OCI-LY7 (cell line): ENCODE measurements at regions not wholly inside any gene's neighbourhood (a gene's known extent, or its start where the extent isn't known, plus 50 kb on each side); places are given as distances from the start of the nearest gene placed in this dataset.

Experiments
- BruUV-seq: library from RNA; stranded (reverse); fragments of 400-500 nt; replicated peaks from 2 replicates; lab custom pipeline; 2021; lab: Mats Ljungman, UMichigan
- CTCF ChIA-PET: fragments of 300-600 bp; sonication (Branson Sonifier 250); formaldehyde crosslinking; loops from one replicate; lab custom pipeline; 2022; ENCODE audit warnings: antibody characterized with exemption; ENCODE audit not compliant: unreplicated experiment; lab: Charles Lee
- POLR2A ChIA-PET: fragments of 300-600 bp; sonication (Branson Sonifier 250); formaldehyde crosslinking; loops from one replicate; lab custom pipeline; 2022; ENCODE audit warnings: antibody characterized with exemption; lab: Charles Lee
- DNase-seq: peaks from one replicate; pipeline ENCODE4 v3.0.0-alpha.2; 2015; ENCODE audit warnings: low spot score
- H2AFZ ChIP-seq: fragments of 200-600 bp; sonication (generic), shearing (Covaris generic); 2 replicates; pipeline ENCODE4 v1.6.1; 2014; ENCODE audit warnings: mild to moderate bottlenecking, antibody characterized with exemption, low read length, moderate library complexity
- H3K27ac ChIP-seq: fragments of 200-600 bp; sonication (generic); 2 replicates; pipeline ENCODE4 v1.5.1; 2014; ENCODE audit warnings: mixed run types, low read depth, mild to moderate bottlenecking, moderate library complexity, low read length, inconsistent platforms; ENCODE audit not compliant: poor library complexity, severe bottlenecking
- H3K36me3 ChIP-seq: fragments of 200-600 bp; sonication (generic); 2 replicates; pipeline ENCODE4 v1.6.1; 2014; ENCODE audit warnings: mild to moderate bottlenecking, antibody characterized with exemption, low read length, moderate library complexity, mixed read lengths; ENCODE audit not compliant: insufficient read depth
- H3K4me1 ChIP-seq: fragments of 200-600 bp; sonication (generic); 2 replicates; pipeline ENCODE4 v1.5.1; 2014; ENCODE audit warnings: mild to moderate bottlenecking, low read length; ENCODE audit not compliant: insufficient read depth, poor library complexity, severe bottlenecking
- H3K4me2 ChIP-seq: fragments of 200-600 bp; sonication (generic); 2 replicates; pipeline ENCODE4 v1.6.1; 2014; ENCODE audit warnings: mild to moderate bottlenecking, low read length
- H3K4me3 ChIP-seq: fragments of 200-600 bp; sonication (generic); 2 replicates; pipeline ENCODE4 v1.5.1; 2014; ENCODE audit warnings: mild to moderate bottlenecking, low read depth, low read length; ENCODE audit not compliant: poor library complexity, severe bottlenecking
- H3K79me2 ChIP-seq: fragments of 200-600 bp; sonication (generic); 2 replicates; pipeline ENCODE4 v1.6.1; 2016; ENCODE audit warnings: low read depth, mild to moderate bottlenecking, low read length, moderate library complexity, mixed read lengths; ENCODE audit not compliant: insufficient read depth
- H3K9me2 ChIP-seq: fragments of 200-600 bp; sonication (generic); 2 replicates; pipeline ENCODE4 v1.6.1; 2016; ENCODE audit warnings: mild to moderate bottlenecking, low read length, mixed read lengths; ENCODE audit not compliant: insufficient read depth
- H3K9me3 ChIP-seq: fragments of 200-600 bp; sonication (generic); 2 replicates; pipeline ENCODE4 v1.6.1; 2014; ENCODE audit warnings: mild to moderate bottlenecking, mixed run types, low read length, mixed read lengths
- H4K20me1 ChIP-seq: fragments of 200-600 bp; sonication (generic); 2 replicates; pipeline ENCODE4 v1.6.1; 2014; ENCODE audit warnings: mild to moderate bottlenecking, antibody characterized with exemption, low read length, moderate library complexity, mixed read lengths; ENCODE audit not compliant: insufficient read depth
- CTCF ChIP-seq: fragments of 200-600 bp; sonication (generic); conservative IDR thresholded peaks from 2 replicates; pipeline ENCODE4 v1.5.1; 2014; ENCODE audit warnings: mild to moderate bottlenecking, antibody characterized with exemption, low read length, moderate library complexity, mixed read lengths
- EZH2phosphoT487 ChIP-seq: fragments of 200-600 bp; sonication (generic); IDR thresholded peaks from 2 replicates; pipeline ENCODE4 v1.6.1; 2018; ENCODE audit warnings: low read depth, borderline replicate concordance, mild to moderate bottlenecking, mixed run types, antibody characterized with exemption, low read length, moderate library complexity, mixed read lengths
- intact Hi-C: fragments of 100-400 bp; cut with micrococcal nuclease; formaldehyde crosslinking; loops from one replicate; pipeline ENCODE4 v1.10.0; 2022; ENCODE audit not compliant: unreplicated experiment

- Histone ChIP-seq H3K36me3 (no peaks in the 10 kb centered on the region), H2AFZ (no peak overlapping the region), H3K27ac (no peak overlapping the region), H3K4me2 (no peak overlapping the region), H3K9me2 (no peaks in the 10 kb centered on the region), H3K9me3 (no peaks in the 10 kb centered on the region), H4K20me1 (no peaks in the 10 kb centered on the region), H3K4me3 (no peak overlapping the region), H3K4me1 (no peaks in the 10 kb centered on the region), H3K79me2 (no peaks in the 10 kb centered on the region)
- ChIA-PET CTCF (no interaction called here), POLR2A (no interaction called here)
- TF ChIP-seq EZH2phosphoT487 (no peak), CTCF (no peak)
- no TSS peak for BruUV-seq
- no peak for DNase-seq
- intact Hi-C loops, result no loop called here
Measured at GRCh38 chr2:226351711-226352110, 447.9 kb downstream of the IRS1 start.

DNA sequence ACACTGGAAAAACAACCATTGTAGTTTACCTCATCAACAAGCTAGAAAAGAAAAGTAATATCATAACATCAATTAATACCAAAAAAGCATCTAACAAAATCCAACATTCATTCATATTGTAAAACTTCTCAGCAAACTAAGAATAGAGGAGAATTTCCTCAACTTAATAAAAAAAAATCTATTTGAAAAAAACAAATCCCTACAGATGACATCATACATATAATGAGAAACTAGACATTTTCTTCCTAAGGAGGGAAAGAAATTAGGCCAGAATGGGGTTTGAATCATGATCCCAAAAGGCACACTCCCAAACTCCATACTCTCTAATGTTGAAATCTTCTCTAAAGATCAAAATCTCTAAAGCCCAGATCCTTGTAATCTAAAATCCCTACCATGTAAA, 460.0 kb downstream of the IRS1 start:
- Histone ChIP-seq H3K4me3 (no peak overlapping the region), H3K79me2 (no peaks in the 10 kb centered on the region), H3K9me2 (no peaks in the 10 kb centered on the region), H2AFZ (no peak overlapping the region), H4K20me1 (no peaks in the 10 kb centered on the region), H3K36me3 (no peaks in the 10 kb centered on the region), H3K27ac (no peak overlapping the region), H3K4me1 (no peaks in the 10 kb centered on the region), H3K4me2 (no peak overlapping the region), H3K9me3 (no peaks in the 10 kb centered on the region)
- DNase-seq, result no peak
- ChIA-PET CTCF (no interaction called here), POLR2A (no interaction called here)
- TF ChIP-seq CTCF, result no peak
- TF ChIP-seq EZH2phosphoT487, result no peak
- intact Hi-C loops, result no loop called here
- no TSS peak for BruUV-seq

DNA sequence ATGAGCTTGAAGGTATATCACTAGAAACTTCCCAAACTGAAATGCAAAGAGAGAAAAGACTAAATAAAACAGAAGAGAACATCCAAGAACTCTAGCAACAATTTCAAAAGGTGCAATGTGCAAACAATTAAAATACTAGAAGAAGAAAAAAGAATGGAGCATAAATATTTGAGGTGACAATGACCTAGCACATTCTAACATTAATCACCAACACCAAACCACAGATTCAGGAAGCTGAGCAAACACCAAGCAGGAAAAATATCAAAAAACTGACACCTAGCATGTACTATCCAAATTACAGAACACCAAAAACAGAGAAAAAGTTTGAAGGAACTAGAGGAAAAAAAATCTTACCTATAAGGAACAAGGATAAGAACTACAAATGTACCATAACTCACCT, 460.8 kb downstream of the IRS1 start:
- CTCF ChIA-PET, result no interaction called here
- Histone ChIP-seq H3K27ac (no peak overlapping the region), H3K79me2 (no peaks in the 10 kb centered on the region), H3K4me1 (no peaks in the 10 kb centered on the region), H3K4me3 (no peak overlapping the region), H3K36me3 (no peaks in the 10 kb centered on the region), H2AFZ (no peak overlapping the region), H3K9me3 (no peaks in the 10 kb centered on the region), H3K4me2 (no peak overlapping the region), H3K9me2 (no peaks in the 10 kb centered on the region), H4K20me1 (no peaks in the 10 kb centered on the region)
- BruUV-seq, result no TSS peak
- TF ChIP-seq EZH2phosphoT487 (no peak), CTCF (no peak)
- POLR2A ChIA-PET, result no interaction called here
- intact Hi-C loops, result no loop called here
- no peak for DNase-seq
